Thyroid gland (tissue), 4 donors: ENCODE measurements at regions not wholly inside any gene's neighbourhood (a gene's known extent, or its start where the extent isn't known, plus 50 kb on each side); places are given as distances from the start of the nearest gene placed in this dataset.

ENCODE experiments used
- DNase-seq, 2 donors: peaks; one replicate each; pipeline ENCODE4 v3.0.0-alpha.2; 2019
- H3K27ac ChIP-seq, 3 donors: fragments of 200-600 bp; sonication (generic); 1 replicate in 2 of 3; 2 replicates in 1 of 3; pipeline ENCODE4 v1.5.1; 2016 to 2019; ENCODE audit warnings: mild to moderate bottlenecking in 1 of 3, moderate library complexity in 1 of 3
- H3K27me3 ChIP-seq: fragments of 200-600 bp; sonication (generic); one replicate; pipeline ENCODE4 v1.5.1; 2019
- H3K36me3 ChIP-seq, 2 donors: fragments of 200-600 bp; sonication (generic); one replicate each; pipeline ENCODE4 v1.5.1; 2016 to 2019
- H3K4me1 ChIP-seq, 2 donors: fragments of 200-600 bp; sonication (generic); one replicate each; pipeline ENCODE4 v1.5.1; 2017 to 2019
- H3K4me3 ChIP-seq, 3 donors: fragments of 200-600 bp; sonication (generic); replicated peaks in 1 of 3; 1 replicate in 2 of 3; 2 replicates in 1 of 3; pipeline ENCODE4 v1.5.1; 2016; ENCODE audit warnings: mild to moderate bottlenecking in 1 of 3
- H3K9me3 ChIP-seq: fragments of 200-600 bp; sonication (generic); one replicate; pipeline ENCODE4 v1.5.1; 2017
- CTCF ChIP-seq, 6 experiments: fragments of 200-600 bp in 3 of 6; fragments of 450-650 bp in 3 of 6; sonication (generic) in 3 of 6; IDR thresholded peaks; one replicate each; pipeline ENCODE4 v1.5.1; 2016 to 2019; ENCODE audit warnings: antibody characterized with exemption in 6 of 6, mild to moderate bottlenecking in 2 of 6, inconsistent platforms in 1 of 6, moderate library complexity in 1 of 6
- POLR2A ChIP-seq, 2 donors: fragments of 450-650 bp; IDR thresholded peaks; one replicate each; pipeline ENCODE4 v1.6.1; 2017; ENCODE audit warnings: antibody characterized with exemption in 2 of 2, mild to moderate bottlenecking in 2 of 2, moderate library complexity in 1 of 2
- WGBS, 2 donors: methylation state at CpG; one replicate each; pipeline ENCODE4 v1.1.5; 2017; 5-methylcytosine and 5-hydroxymethylcytosine counted together
- intact Hi-C: fragments of 100-400 bp; cut with DNase I; formaldehyde crosslinking; loops from one replicate; pipeline ENCODE4 v1.15.1; 2023

GRCh38 chr1:212217633-212218032 is 67.6 kb upstream of the PPP2R5A start:
- H3K27me3 ChIP-seq, result no peaks in the 10 kb centered on the region
- peaks cover 23 to 43% of the 10 kb centered on the region in 2 donors for H3K4me1 ChIP-seq
- H3K27ac ChIP-seq, result peak overlapping the region in 2 of 3 donors; percentile 71 to 79
- TF ChIP-seq POLR2A (IDR thresholded peaks at IDR 0.05), result no peak
- no peak for TF ChIP-seq CTCF (IDR thresholded peaks at IDR 0.05)
- H3K36me3 ChIP-seq, result no peaks in the 10 kb centered on the region
- H3K4me3 ChIP-seq, result no peak overlapping the region
- DNase-seq, result no peak
- no peaks in the 10 kb centered on the region for H3K9me3 ChIP-seq
- 67 to 77% methylated on average over 3 of the region's 3 CpGs for WGBS, 2 donors
- intact Hi-C loops, result no loop called here

GRCh38 chr1:212218065-212218464 is 67.1 kb upstream of the PPP2R5A start:
- Histone ChIP-seq H3K36me3 (no peaks in the 10 kb centered on the region), H3K9me3 (no peaks in the 10 kb centered on the region), H3K4me1 (peaks cover 23 to 43% of the 10 kb centered on the region in 2 donors), H3K27me3 (no peaks in the 10 kb centered on the region), H3K4me3 (no peak overlapping the region), H3K27ac (peak overlapping the region; percentile 71 to 82 (median 79))
- no peak for DNase-seq
- 60 to 67% methylated on average over 4 of the region's 4 CpGs for WGBS, 2 donors
- TF ChIP-seq CTCF (IDR thresholded peaks at IDR 0.05), result no peak
- no peak for TF ChIP-seq POLR2A (IDR thresholded peaks at IDR 0.05)
- intact Hi-C loops, result no loop called here

- peaks cover 23 to 43% of the 10 kb centered on the region in 2 donors for H3K4me1 ChIP-seq
- H3K36me3 ChIP-seq, result no peaks in the 10 kb centered on the region
- intact Hi-C loops, result no loop called here
- no peaks in the 10 kb centered on the region for H3K27me3 ChIP-seq
- 6 to 18% methylated on average over 2 of the region's 2 CpGs for WGBS, 2 donors
- TF ChIP-seq CTCF (IDR thresholded peaks at IDR 0.05) (no peak), POLR2A (IDR thresholded peaks at IDR 0.05) (no peak)
- H3K27ac ChIP-seq, result peak overlapping the region; percentile 71 to 82 (median 79)
- no peaks in the 10 kb centered on the region for H3K9me3 ChIP-seq
- DNase-seq, result peak in 1 of 2 donors; percentile 43
- no peak overlapping the region for H3K4me3 ChIP-seq
Observed at GRCh38 chr1:212218911-212219310, 66.3 kb upstream of the PPP2R5A start.

GRCh38 chr1:212219679-212220463 is 65.3 kb upstream of the PPP2R5A start:
- H3K27me3 ChIP-seq, result no peaks in the 10 kb centered on the region
- H3K4me1 ChIP-seq, result peaks cover 23 to 44% of the 10 kb centered on the region in 2 donors
- peak overlapping the region; percentile 71 to 82 (median 79) for H3K27ac ChIP-seq
- TF ChIP-seq POLR2A (IDR thresholded peaks at IDR 0.05), result no peak
- TF ChIP-seq CTCF (IDR thresholded peaks at IDR 0.05), result no peak
- 44 to 58% methylated on average over 8 of the region's 8 CpGs for WGBS, 2 donors
- peak; percentile 37 to 54 for DNase-seq
- no peaks in the 10 kb centered on the region for H3K36me3 ChIP-seq
- intact Hi-C loops, result no loop called here
- H3K9me3 ChIP-seq, result no peaks in the 10 kb centered on the region
- H3K4me3 ChIP-seq, result no peak overlapping the region

GRCh38 chr1:212221801-212222200 is 63.4 kb upstream of the PPP2R5A start:
- Histone ChIP-seq H3K4me1 (peaks cover 39 to 63% of the 10 kb centered on the region in 2 donors), H3K27me3 (no peaks in the 10 kb centered on the region), H3K36me3 (no peaks in the 10 kb centered on the region), H3K4me3 (no peak overlapping the region), H3K9me3 (no peaks in the 10 kb centered on the region), H3K27ac (peak overlapping the region in 2 of 3 donors; percentile 1 to 79)
- TF ChIP-seq CTCF (IDR thresholded peaks at IDR 0.05) (no peak), POLR2A (IDR thresholded peaks at IDR 0.05) (no peak)
- intact Hi-C loops, result no loop called here
- no peak for DNase-seq
- 78 to 87% methylated on average over 1 of the region's 1 CpG for WGBS, 2 donors
